MCF 10A (cell line): ENCODE measurements at regions not wholly inside any gene's neighbourhood (a gene's known extent, or its start where the extent isn't known, plus 50 kb on each side); places are given as distances from the start of the nearest gene placed in this dataset.
A peak's percentile ranks its signal among the peaks of the same experiment; 100 is the strongest.

Experiments used
- BruUV-seq: library from RNA; stranded (reverse); fragments of 400-500 nt; replicated peaks from 2 replicates; lab custom pipeline; 2021; lab: Mats Ljungman, UMichigan
- CTCF ChIA-PET: fragments of 300-600 bp; sonication (Branson Sonifier 250); formaldehyde crosslinking; extraction: SDS; loops from one replicate; lab custom pipeline; 2021; ENCODE audit warnings: antibody characterized with exemption, inconsistent platforms; lab: Yijun Ruan, JAX
- POLR2A ChIA-PET: fragments of 300-600, 350-650 bp; sonication (Branson Sonifier 250); formaldehyde crosslinking; extraction: SDS; loops from one replicate; lab custom pipeline; 2020; ENCODE audit warnings: antibody characterized with exemption, inconsistent platforms; lab: Yijun Ruan, JAX
- DNase-seq: peaks from one replicate; pipeline ENCODE4 v3.0.0-alpha.2; 2018; ENCODE audit not compliant: unreplicated experiment
- H3K27ac Mint-ChIP-seq: one replicate; pipeline ENCODE4 v1.8.0; 2022; ENCODE audit warnings: mild to moderate bottlenecking, low read depth, mixed read lengths; ENCODE audit not compliant: unreplicated experiment
- H3K27me3 Mint-ChIP-seq: one replicate; pipeline ENCODE4 v1.8.0; 2022; ENCODE audit warnings: mixed read lengths; ENCODE audit not compliant: insufficient read depth, unreplicated experiment
- H3K36me3 Mint-ChIP-seq: one replicate; pipeline ENCODE4 v1.8.0; 2022; ENCODE audit warnings: mild to moderate bottlenecking, moderate library complexity, mixed read lengths; ENCODE audit not compliant: insufficient read depth, unreplicated experiment
- H3K4me1 Mint-ChIP-seq: one replicate; pipeline ENCODE4 v1.8.0; 2022; ENCODE audit warnings: mixed read lengths; ENCODE audit not compliant: insufficient read depth, unreplicated experiment
- H3K4me3 Mint-ChIP-seq: one replicate; pipeline ENCODE4 v1.8.0; 2022; ENCODE audit warnings: mild to moderate bottlenecking, moderate library complexity, mixed read lengths; ENCODE audit not compliant: unreplicated experiment
- H3K9me3 Mint-ChIP-seq: one replicate; pipeline ENCODE4 v1.8.0; 2022; ENCODE audit warnings: mixed read lengths; ENCODE audit not compliant: unreplicated experiment
- CTCF ChIP-seq: fragments of 200-600 bp; IDR thresholded peaks from one replicate; pipeline ENCODE4 v1.8.0; 2022; ENCODE audit warnings: antibody characterized with exemption, mild to moderate bottlenecking; ENCODE audit not compliant: unreplicated experiment
- intact Hi-C: fragments of 100-400 bp; cut with micrococcal nuclease; formaldehyde crosslinking; loops from 2 replicates; pipeline ENCODE4 v1.14.1; 2022

GRCh38 chr3:23686519-23686918 is 119.2 kb upstream of the UBE2E1 start:
- TF ChIP-seq CTCF: no peak
- no peaks in the 10 kb centered on the region for H3K36me3 Mint-ChIP-seq
- intact Hi-C loops: loop anchor here (2.0 to 5.0 kb wide), 2 partner anchors 54 to 504 kb away; no protein-coding TSS in a partner anchor
- no peak for DNase-seq
- no peaks in the 10 kb centered on the region for H3K9me3 Mint-ChIP-seq
- no peaks in the 10 kb centered on the region for H3K27me3 Mint-ChIP-seq
- CTCF ChIA-PET: interaction anchor here (0.6 to 1.6 kb wide), 3 partner anchors 24 to 140 kb away, joined by 3 to 5 read pairs (median 4); no protein-coding TSS in a partner anchor
- peak overlapping the region; percentile 77 for H3K27ac Mint-ChIP-seq
- H3K4me1 Mint-ChIP-seq: peaks cover 15% of the 10 kb centered on the region
- POLR2A ChIA-PET: interaction anchor here (0.7 to 0.9 kb wide), 2 partner anchors 19 to 37 kb away, joined by 3 read pairs; no protein-coding TSS in a partner anchor
- no TSS peak for BruUV-seq
- H3K4me3 Mint-ChIP-seq: no peak overlapping the region

- CTCF ChIA-PET: interaction anchor here (0.6 kb wide), 1 partner anchor 277 kb away, joined by 3 read pairs; no protein-coding TSS in a partner anchor
- intact Hi-C loops: no loop called here
- peaks cover 4% of the 10 kb centered on the region for H3K4me1 Mint-ChIP-seq
Measured at GRCh38 chr3:23691357-23691895, 114.3 kb upstream of the UBE2E1 start.

GRCh38 chr3:23696842-23697241 is 108.9 kb upstream of the UBE2E1 start:
- CTCF ChIA-PET: interaction anchor here (0.6 kb wide), 1 partner anchor 61 kb away, joined by 4 read pairs; no protein-coding TSS in a partner anchor
- no peaks in the 10 kb centered on the region for H3K9me3 Mint-ChIP-seq

More at GRCh38 chr3:23691357-23691895, 114.3 kb upstream of the UBE2E1 start:
- no peak for DNase-seq
- Mint-ChIP-seq H3K36me3 (no peaks in the 10 kb centered on the region), H3K4me3 (no peak overlapping the region), H3K27ac (no peak overlapping the region), H3K9me3 (no peaks in the 10 kb centered on the region), H3K27me3 (no peaks in the 10 kb centered on the region)
- POLR2A ChIA-PET: no interaction called here
- no peak for TF ChIP-seq CTCF
- BruUV-seq: no TSS peak

GRCh38 chr3:23697416-23697815 is 108.3 kb upstream of the UBE2E1 start:
- Mint-ChIP-seq H3K9me3 (no peaks in the 10 kb centered on the region), H3K27ac (no peak overlapping the region), H3K27me3 (no peaks in the 10 kb centered on the region), H3K4me3 (no peak overlapping the region), H3K4me1 (no peaks in the 10 kb centered on the region), H3K36me3 (no peaks in the 10 kb centered on the region)
- DNase-seq: no peak
- ChIA-PET CTCF (interaction anchor here (0.6 to 1.1 kb wide), 2 partner anchors 23 to 715 kb away, joined by 4 to 5 read pairs; no protein-coding TSS in a partner anchor), POLR2A (no interaction called here)
- TF ChIP-seq CTCF: no peak
- no TSS peak for BruUV-seq
- intact Hi-C loops: no loop called here

More at GRCh38 chr3:23696842-23697241, 108.9 kb upstream of the UBE2E1 start:
- H3K4me3 Mint-ChIP-seq: no peak overlapping the region
- intact Hi-C loops: no loop called here
- H3K27me3 Mint-ChIP-seq: no peaks in the 10 kb centered on the region
- TF ChIP-seq CTCF: no peak
- no peaks in the 10 kb centered on the region for H3K36me3 Mint-ChIP-seq
- peak; percentile 21 for DNase-seq
- no peaks in the 10 kb centered on the region for H3K4me1 Mint-ChIP-seq
- no peak overlapping the region for H3K27ac Mint-ChIP-seq
- POLR2A ChIA-PET: no interaction called here
- BruUV-seq: no TSS peak
